HG03442 (cell line): ENCODE measurements at regions not wholly inside any gene's neighbourhood (a gene's known extent, or its start where the extent isn't known, plus 50 kb on each side); places are given as distances from the start of the nearest gene placed in this dataset.
"Not testable (repeated sequence)": the region's sequence is repeated elsewhere in the genome, so short reads cannot be mapped to it uniquely, and the experiment has no call there.

ENCODE experiments used
- ATAC-seq: cut with Tn5 transposase; IDR thresholded peaks from one replicate; pipeline ENCODE4 v1.9.1; 2021; ENCODE audit warnings: mild to moderate bottlenecking, moderate library complexity; ENCODE audit not compliant: unreplicated experiment

GRCh38 chr7:46079421-46079820 lies 158.3 kb upstream of the IGFBP3 start:
- no peak for ATAC-seq

- ATAC-seq: no peak
These were observed 155.5 kb upstream of the IGFBP3 start for GRCh38 chr7:46076527-46076926.

- ATAC-seq: no peak
These were observed 151.7 kb upstream of the IGFBP3 start for GRCh38 chr7:46072722-46073121.

- ATAC-seq: no peak
These were observed 150.5 kb upstream of the IGFBP3 start for GRCh38 chr7:46071601-46072000.

GRCh38 chr7:46071076-46071475 lies 150.0 kb upstream of the IGFBP3 start:
- ATAC-seq: no peak

GRCh38 chr7:46068159-46068558 lies 147.1 kb upstream of the IGFBP3 start:
- no peak for ATAC-seq

GRCh38 chr7:46059308-46060020 lies 138.4 kb upstream of the IGFBP3 start:
- no peak for ATAC-seq

- ATAC-seq: peak; percentile 75
These were observed 137.2 kb upstream of the IGFBP3 start for GRCh38 chr7:46058086-46058823.

GRCh38 chr7:46054915-46055314 lies 133.8 kb upstream of the IGFBP3 start:
- no peak for ATAC-seq

GRCh38 chr7:46054272-46054671 lies 133.2 kb upstream of the IGFBP3 start:
- no peak for ATAC-seq

- no peak for ATAC-seq
These were observed 126.5 kb upstream of the IGFBP3 start for GRCh38 chr7:46047581-46047980.

GRCh38 chr7:46043338-46043737 lies 122.3 kb upstream of the IGFBP3 start:
- not testable (repeated sequence) for ATAC-seq

GRCh38 chr7:46039813-46040212 lies 118.7 kb upstream of the IGFBP3 start:
- not testable (repeated sequence) for ATAC-seq

- no peak for ATAC-seq
These were observed 114.1 kb upstream of the IGFBP3 start for GRCh38 chr7:46035166-46035565.

- ATAC-seq: no peak
These were observed 113.1 kb upstream of the IGFBP3 start for GRCh38 chr7:46034056-46034768.

- no peak for ATAC-seq
These were observed 112.5 kb upstream of the IGFBP3 start for GRCh38 chr7:46033592-46033991.

GRCh38 chr7:46032942-46033341 lies 111.9 kb upstream of the IGFBP3 start:
- ATAC-seq: no peak

GRCh38 chr7:46032353-46032752 lies 111.3 kb upstream of the IGFBP3 start:
- no peak for ATAC-seq

- no peak for ATAC-seq
These were observed 108.1 kb upstream of the IGFBP3 start for GRCh38 chr7:46029111-46029704.

- no peak for ATAC-seq
These were observed 107.2 kb upstream of the IGFBP3 start for GRCh38 chr7:46028246-46028645.

- ATAC-seq: no peak
These were observed 105.7 kb upstream of the IGFBP3 start for GRCh38 chr7:46026741-46027140.
